RWPE2 (cell line): ENCODE measurements at regions not wholly inside any gene's neighbourhood (a gene's known extent, or its start where the extent isn't known, plus 50 kb on each side); places are given as distances from the start of the nearest gene placed in this dataset.
A peak's percentile ranks its signal among the peaks of the same experiment; 100 is the strongest.

Experiments
- ATAC-seq: fragments of 200-7000 bp; cut with Tn5 transposase; 3 replicates; pipeline ENCODE4 v1.9.1; 2021; ENCODE audit warnings: low read depth
- DNase-seq: peaks from one replicate; pipeline ENCODE4 v3.0.0-alpha.2; 2020; ENCODE audit warnings: low spot score
- H3K27ac ChIP-seq: fragments of 450-650 bp; 2 replicates; pipeline ENCODE4 v1.5.1; 2017; ENCODE audit warnings: mild to moderate bottlenecking; ENCODE audit not compliant: poor library complexity, severe bottlenecking
- H3K27me3 ChIP-seq: fragments of 250-450 bp; sonication (Bioruptor Pico); 2 replicates; pipeline ENCODE4 v1.5.1; 2021; ENCODE audit warnings: mild to moderate bottlenecking, moderate library complexity; ENCODE audit not compliant: insufficient read depth, poor library complexity, severe bottlenecking
- H3K36me3 ChIP-seq: fragments of 250-450 bp; sonication (Bioruptor Pico); 2 replicates; pipeline ENCODE4 v1.5.1; 2020; ENCODE audit warnings: low read depth, mild to moderate bottlenecking, moderate library complexity
- H3K4me1 ChIP-seq: fragments of 250-450 bp; sonication (Bioruptor Pico); 2 replicates; pipeline ENCODE4 v1.5.1; 2021; ENCODE audit warnings: mild to moderate bottlenecking, moderate library complexity; ENCODE audit not compliant: insufficient read depth, poor library complexity, severe bottlenecking
- H3K4me3 ChIP-seq: fragments of 250-450 bp; sonication (Bioruptor Pico); 2 replicates; pipeline ENCODE4 v1.5.1; 2021; ENCODE audit warnings: mild to moderate bottlenecking, moderate library complexity; ENCODE audit not compliant: severe bottlenecking
- H3K9me3 ChIP-seq: fragments of 250-450 bp; sonication (Bioruptor Pico); 2 replicates; pipeline ENCODE4 v1.5.1; 2021; ENCODE audit warnings: mild to moderate bottlenecking, moderate library complexity; ENCODE audit not compliant: severe bottlenecking
- TF ChIP-seq, protein P1 (sequence below): fragments of 450-650 bp; IDR thresholded peaks from one replicate; pipeline ENCODE4 v1.5.1; 2017; ENCODE audit warnings: mild to moderate bottlenecking, moderate library complexity; ENCODE audit not compliant: poor library complexity, severe bottlenecking

DNA sequence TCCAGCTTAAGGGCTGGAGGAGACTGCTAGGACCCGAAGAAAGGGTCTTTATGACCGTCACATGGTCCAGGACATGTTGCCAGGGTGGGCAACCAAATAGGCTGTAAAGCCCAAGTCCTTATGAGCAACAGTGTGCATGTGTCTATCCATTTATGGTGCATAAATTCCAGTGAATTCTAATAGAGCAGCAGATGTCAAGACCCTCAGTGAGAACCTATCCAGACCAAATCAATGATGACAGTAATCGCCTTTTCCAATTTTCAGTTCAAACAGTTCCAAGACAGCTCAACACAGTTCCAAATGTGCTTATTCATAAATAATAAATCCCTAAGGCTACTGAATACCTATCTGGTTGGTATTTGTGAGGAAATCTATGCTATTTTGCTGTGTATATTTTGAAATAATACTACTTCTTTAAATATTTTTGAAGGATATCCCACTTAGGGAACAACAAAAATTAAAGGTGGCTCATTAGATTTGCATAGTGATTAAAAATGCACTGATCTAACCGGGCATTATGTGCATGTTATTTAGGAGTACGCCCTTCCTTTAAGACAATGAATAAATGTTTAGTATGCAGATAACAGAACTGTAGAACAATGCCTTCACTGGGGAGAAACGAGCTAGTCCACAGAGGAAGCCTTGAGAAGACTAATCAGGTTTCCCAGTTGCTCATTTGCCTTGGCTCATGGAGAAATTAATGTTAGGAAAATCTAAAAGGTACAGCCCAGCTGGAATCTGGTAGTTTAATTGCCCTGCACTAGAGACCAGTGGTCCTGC is 519.5 kb upstream of the CHAC2 start:
- ATAC-seq (no peak), DNase-seq (no peak)
- TF ChIP-seq, protein P1, sequence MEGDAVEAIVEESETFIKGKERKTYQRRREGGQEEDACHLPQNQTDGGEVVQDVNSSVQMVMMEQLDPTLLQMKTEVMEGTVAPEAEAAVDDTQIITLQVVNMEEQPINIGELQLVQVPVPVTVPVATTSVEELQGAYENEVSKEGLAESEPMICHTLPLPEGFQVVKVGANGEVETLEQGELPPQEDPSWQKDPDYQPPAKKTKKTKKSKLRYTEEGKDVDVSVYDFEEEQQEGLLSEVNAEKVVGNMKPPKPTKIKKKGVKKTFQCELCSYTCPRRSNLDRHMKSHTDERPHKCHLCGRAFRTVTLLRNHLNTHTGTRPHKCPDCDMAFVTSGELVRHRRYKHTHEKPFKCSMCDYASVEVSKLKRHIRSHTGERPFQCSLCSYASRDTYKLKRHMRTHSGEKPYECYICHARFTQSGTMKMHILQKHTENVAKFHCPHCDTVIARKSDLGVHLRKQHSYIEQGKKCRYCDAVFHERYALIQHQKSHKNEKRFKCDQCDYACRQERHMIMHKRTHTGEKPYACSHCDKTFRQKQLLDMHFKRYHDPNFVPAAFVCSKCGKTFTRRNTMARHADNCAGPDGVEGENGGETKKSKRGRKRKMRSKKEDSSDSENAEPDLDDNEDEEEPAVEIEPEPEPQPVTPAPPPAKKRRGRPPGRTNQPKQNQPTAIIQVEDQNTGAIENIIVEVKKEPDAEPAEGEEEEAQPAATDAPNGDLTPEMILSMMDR: no peak
- H3K27me3 ChIP-seq: no peaks in the 10 kb centered on the region
- no peak overlapping the region for H3K27ac ChIP-seq
- H3K36me3 ChIP-seq: no peaks in the 10 kb centered on the region
- no peaks in the 10 kb centered on the region for H3K9me3 ChIP-seq
- H3K4me3 ChIP-seq: no peak overlapping the region
- no peaks in the 10 kb centered on the region for H3K4me1 ChIP-seq

DNA sequence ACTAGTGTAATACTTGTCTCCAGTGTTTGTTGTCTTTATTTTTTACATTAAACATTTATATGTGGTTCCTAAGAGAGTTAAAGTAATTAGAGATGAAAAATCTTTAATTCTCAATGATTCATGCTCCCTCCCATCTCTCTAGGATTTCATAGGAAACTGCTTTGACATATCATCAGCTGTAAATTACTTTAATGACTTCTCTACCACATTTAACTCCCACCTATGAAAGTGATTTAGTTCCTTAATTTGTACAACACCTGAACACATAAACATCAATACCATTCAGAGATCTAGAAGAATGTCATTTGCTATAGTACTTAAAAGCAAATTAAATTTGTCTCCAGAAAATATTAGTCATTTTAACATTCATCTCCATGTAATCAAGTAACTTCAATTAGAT is 524.2 kb upstream of the CHAC2 start:
- Histone ChIP-seq H3K27ac (no peak overlapping the region), H3K9me3 (no peaks in the 10 kb centered on the region), H3K4me1 (no peaks in the 10 kb centered on the region), H3K27me3 (no peaks in the 10 kb centered on the region), H3K4me3 (no peak overlapping the region), H3K36me3 (no peaks in the 10 kb centered on the region)
- ATAC-seq (no peak), DNase-seq (no peak)
- TF ChIP-seq, protein P1: no peak

DNA sequence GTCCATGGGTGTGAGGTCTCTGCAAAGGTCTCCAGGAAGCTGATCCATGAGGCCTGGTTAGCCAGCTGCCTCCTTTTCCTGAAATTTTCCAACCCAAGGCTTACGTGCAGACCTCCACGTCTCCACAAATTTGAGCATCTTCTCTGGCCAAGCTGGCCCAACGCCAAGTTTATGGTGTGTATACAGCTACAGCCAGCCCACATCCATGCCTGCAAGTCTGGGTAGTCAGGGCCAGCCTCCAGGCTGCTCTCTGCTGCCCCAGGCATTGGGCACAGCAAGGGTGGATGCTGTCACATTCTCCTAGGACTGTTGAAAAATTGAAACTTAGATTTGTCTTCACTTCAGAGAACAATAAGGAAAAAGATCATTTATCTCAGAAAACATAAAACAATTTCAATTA is 525.5 kb upstream of the CHAC2 start:
- H3K4me3 ChIP-seq: no peak overlapping the region
- ATAC-seq (no peak), DNase-seq (no peak)
- no peaks in the 10 kb centered on the region for H3K4me1 ChIP-seq
- no peaks in the 10 kb centered on the region for H3K27me3 ChIP-seq
- TF ChIP-seq, protein P1: no peak
- H3K27ac ChIP-seq: no peak overlapping the region
- no peaks in the 10 kb centered on the region for H3K9me3 ChIP-seq
- H3K36me3 ChIP-seq: no peaks in the 10 kb centered on the region

DNA sequence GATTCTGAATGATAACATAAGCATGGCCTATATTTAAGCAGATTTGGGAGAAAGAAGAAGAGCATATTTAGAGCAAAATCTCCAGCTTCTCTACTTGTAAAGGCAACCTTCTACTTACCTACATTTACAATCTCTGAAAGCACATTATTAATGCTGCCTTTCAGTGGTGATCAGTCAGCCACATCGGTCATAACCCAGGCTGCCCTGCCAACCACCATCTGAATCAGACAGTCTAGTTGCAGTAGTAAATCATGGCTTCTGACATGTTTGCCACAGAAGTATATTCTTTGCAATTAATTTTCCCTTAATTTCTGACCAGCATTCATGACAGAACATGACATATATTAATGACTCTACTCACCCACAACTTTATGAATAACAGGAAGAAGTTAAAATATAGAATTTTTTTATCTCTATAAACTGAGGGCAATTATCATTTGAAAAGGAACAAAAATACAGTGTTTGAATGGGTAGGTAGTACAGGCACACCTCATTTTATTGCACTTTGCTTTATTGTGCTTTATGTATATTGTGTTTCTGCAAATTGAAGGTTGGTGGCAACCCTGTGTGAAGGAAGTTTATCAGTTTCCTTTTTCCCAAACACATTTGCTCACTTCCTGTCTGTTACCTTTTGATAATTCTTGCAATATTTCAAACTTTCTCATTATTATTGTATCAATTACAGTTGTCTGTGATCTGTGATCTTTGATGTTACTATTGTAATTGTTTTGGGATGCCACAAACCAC is 531.6 kb upstream of the CHAC2 start:
- H3K27ac ChIP-seq: no peak overlapping the region
- H3K4me3 ChIP-seq: no peak overlapping the region
- H3K27me3 ChIP-seq: no peaks in the 10 kb centered on the region
- no peaks in the 10 kb centered on the region for H3K9me3 ChIP-seq
- DNase-seq (no peak), ATAC-seq (no peak)
- TF ChIP-seq, protein P1: no peak
- H3K4me1 ChIP-seq: no peaks in the 10 kb centered on the region
- H3K36me3 ChIP-seq: no peaks in the 10 kb centered on the region

DNA sequence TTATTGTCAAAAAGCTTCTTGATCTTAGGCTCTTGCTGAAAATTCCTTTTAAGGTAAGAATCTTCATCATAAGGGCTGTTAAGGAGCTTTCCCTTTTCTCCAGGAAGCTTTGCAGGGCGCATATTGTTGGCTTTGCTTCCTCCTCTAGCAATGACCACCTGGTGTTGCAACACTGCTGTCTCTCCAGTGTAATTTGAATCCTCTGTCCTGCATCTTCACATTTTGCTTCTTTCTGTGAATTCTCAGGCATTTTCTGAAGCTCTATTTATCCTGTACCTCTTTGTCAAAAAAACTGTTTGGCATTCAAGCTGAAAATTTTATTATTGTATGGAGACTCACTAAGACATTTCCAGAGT is 533.1 kb upstream of the CHAC2 start:
- no peaks in the 10 kb centered on the region for H3K36me3 ChIP-seq
- no peaks in the 10 kb centered on the region for H3K9me3 ChIP-seq
- TF ChIP-seq, protein P1: no peak
- H3K4me3 ChIP-seq: no peak overlapping the region
- H3K27me3 ChIP-seq: no peaks in the 10 kb centered on the region
- no peak overlapping the region for H3K27ac ChIP-seq
- H3K4me1 ChIP-seq: no peaks in the 10 kb centered on the region
- ATAC-seq (peak; percentile 55; the same call in 1 of the 3 replicates), DNase-seq (no peak)
